Upper lobe of left lung (tissue), 4 donors: ENCODE measurements at regions not wholly inside any gene's neighbourhood (a gene's known extent, or its start where the extent isn't known, plus 50 kb on each side); places are given as distances from the start of the nearest gene placed in this dataset.

Experiments used
- EP300 ChIP-seq, 4 donors: sonication (generic); formaldehyde crosslinking; IDR thresholded peaks; one replicate each; pipeline ENCODE4 v1.5.1; 2017; ENCODE audit warnings: antibody characterized with exemption in 4 of 4, control low read depth in 2 of 4
- POLR2A ChIP-seq, 4 donors: fragments of 450-650 bp; IDR thresholded peaks; one replicate each; pipeline ENCODE4 v1.5.1; 2016 to 2017; ENCODE audit warnings: antibody characterized with exemption in 4 of 4, mild to moderate bottlenecking in 2 of 4
- POLR2AphosphoS5 ChIP-seq, 2 donors: sonication (generic); formaldehyde crosslinking; IDR thresholded peaks; one replicate each; pipeline ENCODE4 v1.5.1; 2017; ENCODE audit warnings: antibody characterized with exemption in 2 of 2
- TF ChIP-seq, protein P1 (sequence below), 6 experiments: fragments of 450-650 bp in 4 of 6; fragments of 200-600 bp in 2 of 6; sonication (generic) in 2 of 6; IDR thresholded peaks; one replicate each; pipeline ENCODE4 v1.5.1; 2016 to 2019; ENCODE audit warnings: antibody characterized with exemption in 6 of 6

DNA sequence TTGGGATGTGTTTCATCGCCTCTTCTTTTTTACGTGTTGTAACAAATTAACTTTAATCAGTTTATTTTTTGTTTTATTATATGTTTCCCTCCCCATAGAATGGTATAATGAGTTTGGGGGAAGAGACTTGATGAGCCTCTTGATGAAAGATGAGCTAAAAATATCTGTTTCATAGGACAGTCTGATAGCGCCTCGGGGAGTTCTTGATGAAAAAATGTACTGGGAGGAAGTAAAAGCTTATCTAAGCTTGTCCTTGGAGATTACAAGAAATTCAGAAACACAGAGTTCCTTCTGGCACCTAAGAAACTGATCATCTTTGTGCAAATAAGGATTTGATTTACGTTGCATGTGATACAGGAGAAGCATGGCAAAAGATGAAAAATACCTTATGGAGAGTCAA, 350.2 kb upstream of the CDH8 start:
- TF ChIP-seq, protein P1, sequence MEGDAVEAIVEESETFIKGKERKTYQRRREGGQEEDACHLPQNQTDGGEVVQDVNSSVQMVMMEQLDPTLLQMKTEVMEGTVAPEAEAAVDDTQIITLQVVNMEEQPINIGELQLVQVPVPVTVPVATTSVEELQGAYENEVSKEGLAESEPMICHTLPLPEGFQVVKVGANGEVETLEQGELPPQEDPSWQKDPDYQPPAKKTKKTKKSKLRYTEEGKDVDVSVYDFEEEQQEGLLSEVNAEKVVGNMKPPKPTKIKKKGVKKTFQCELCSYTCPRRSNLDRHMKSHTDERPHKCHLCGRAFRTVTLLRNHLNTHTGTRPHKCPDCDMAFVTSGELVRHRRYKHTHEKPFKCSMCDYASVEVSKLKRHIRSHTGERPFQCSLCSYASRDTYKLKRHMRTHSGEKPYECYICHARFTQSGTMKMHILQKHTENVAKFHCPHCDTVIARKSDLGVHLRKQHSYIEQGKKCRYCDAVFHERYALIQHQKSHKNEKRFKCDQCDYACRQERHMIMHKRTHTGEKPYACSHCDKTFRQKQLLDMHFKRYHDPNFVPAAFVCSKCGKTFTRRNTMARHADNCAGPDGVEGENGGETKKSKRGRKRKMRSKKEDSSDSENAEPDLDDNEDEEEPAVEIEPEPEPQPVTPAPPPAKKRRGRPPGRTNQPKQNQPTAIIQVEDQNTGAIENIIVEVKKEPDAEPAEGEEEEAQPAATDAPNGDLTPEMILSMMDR (IDR thresholded peaks at IDR 0.05): no peak
- TF ChIP-seq POLR2AphosphoS5 (IDR thresholded peaks at IDR 0.05): no peak
- no peak for TF ChIP-seq POLR2A (IDR thresholded peaks at IDR 0.05)
- no peak for TF ChIP-seq EP300 (IDR thresholded peaks at IDR 0.05)
